Aorta (tissue), 5 donors: ENCODE measurements at regions not wholly inside any gene's neighbourhood (a gene's known extent, or its start where the extent isn't known, plus 50 kb on each side); places are given as distances from the start of the nearest gene placed in this dataset.

ENCODE experiments used
- ATAC-seq: fragments of 200-7000 bp; cut with Tn5 transposase; one replicate; pipeline ENCODE4 v1.9.1; 2022; ENCODE audit warnings: moderate library complexity; ENCODE audit not compliant: low FRiP score
- DNase-seq, 2 donors: peaks; one replicate each; pipeline ENCODE4 v3.0.0-alpha.2; 2020
- H3K27ac ChIP-seq, 2 donors: one replicate each; pipeline ENCODE4 v1.5.1; 2013; ENCODE audit warnings: low read length in 2 of 2, mild to moderate bottlenecking in 2 of 2, moderate library complexity in 2 of 2, control low read depth in 1 of 2, inconsistent platforms in 1 of 2, low read depth in 1 of 2
- H3K27me3 ChIP-seq, 2 donors: one replicate each; pipeline ENCODE4 v1.6.1; 2013; ENCODE audit warnings: control low read depth in 1 of 2, low read length in 1 of 2, mild to moderate bottlenecking in 1 of 2, moderate library complexity in 1 of 2; ENCODE audit not compliant: insufficient read depth in 2 of 2, control insufficient read depth in 1 of 2
- H3K36me3 ChIP-seq, 2 donors: one replicate each; pipeline ENCODE4 v1.6.1; 2013; ENCODE audit warnings: control low read depth in 1 of 2, low read length in 1 of 2, mild to moderate bottlenecking in 1 of 2; ENCODE audit not compliant: insufficient read depth in 2 of 2, control insufficient read depth in 1 of 2
- H3K4me1 ChIP-seq, 2 donors: one replicate each; pipeline ENCODE4 v1.6.1; 2013; ENCODE audit warnings: low read length in 2 of 2, control low read depth in 1 of 2, mild to moderate bottlenecking in 1 of 2, moderate library complexity in 1 of 2; ENCODE audit not compliant: insufficient read depth in 2 of 2, control insufficient read depth in 1 of 2
- H3K4me3 ChIP-seq, 2 donors: one replicate each; pipeline ENCODE4 v1.5.1; 2013; ENCODE audit warnings: low read length in 2 of 2, control low read depth in 1 of 2, mild to moderate bottlenecking in 1 of 2
- H3K9me3 ChIP-seq: one replicate; pipeline ENCODE4 v1.6.1; 2013; ENCODE audit warnings: mild to moderate bottlenecking, low read length; ENCODE audit not compliant: control insufficient read depth
- WGBS, 2 donors: extraction: QIAGEN DNeasy Blood & Tissue Kit; methylation state at CpG; one replicate each; pipeline ENCODE4 v1.1.7; 2013; 5-methylcytosine and 5-hydroxymethylcytosine counted together
- intact Hi-C, 2 donors: fragments of 100-400 bp; cut with DNase I; formaldehyde crosslinking; loops; one replicate each; pipeline versions ENCODE4 v1.14.2 to v1.15.0; 2022
- donor health status: healthy with polysubstance abuse.
- donor health status: Bipolar disorder and iron deficiency.
- donor health status: DM: no; HTN: no; CAD: no.
- donor health status: DM: no; HTN: no; CAD: no.
- donor health status: DM: yes; HTN: yes; CAD: no.

DNA sequence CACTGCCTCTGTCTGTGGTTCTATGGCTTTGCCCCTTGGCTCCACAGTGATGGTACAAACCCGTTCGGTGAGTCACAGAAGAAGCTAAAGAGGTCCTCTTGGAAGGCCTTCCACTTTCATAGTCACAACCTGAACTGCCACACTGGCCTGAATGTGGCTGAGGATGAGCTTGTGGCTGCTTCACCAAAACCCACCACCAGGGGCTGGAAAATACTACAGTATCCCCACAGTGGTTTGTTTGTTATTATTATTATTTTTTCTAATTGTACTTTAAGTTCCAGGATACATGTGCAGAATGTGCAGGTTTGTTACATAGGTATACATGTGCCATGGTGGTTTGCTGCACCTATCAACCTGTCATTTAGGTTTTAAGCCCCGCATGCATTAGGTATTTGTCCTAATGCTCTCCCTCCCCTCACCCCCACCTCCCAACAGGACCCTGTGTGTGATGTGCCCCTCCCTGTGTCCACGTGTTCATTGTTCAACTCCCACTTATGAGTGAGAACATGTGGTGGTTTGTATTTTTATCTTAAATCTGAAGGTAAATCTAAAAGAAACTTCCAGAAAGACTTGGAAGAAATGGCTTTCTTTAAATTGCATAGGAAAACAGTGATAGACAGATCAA, 160.8 kb upstream of the NPSR1 start:
- DNase-seq (no peak), ATAC-seq (no peak)
- H3K27me3 ChIP-seq, result no peaks in the 10 kb centered on the region
- no peaks in the 10 kb centered on the region for H3K36me3 ChIP-seq
- no peaks in the 10 kb centered on the region for H3K4me1 ChIP-seq
- peaks cover 2% of the 10 kb centered on the region for H3K9me3 ChIP-seq
- no peak overlapping the region for H3K4me3 ChIP-seq
- no peak overlapping the region for H3K27ac ChIP-seq
- 64 to 68% methylated on average over 4 of the region's 4 CpGs for WGBS, 2 donors
- intact Hi-C loops, result no loop called here

DNA sequence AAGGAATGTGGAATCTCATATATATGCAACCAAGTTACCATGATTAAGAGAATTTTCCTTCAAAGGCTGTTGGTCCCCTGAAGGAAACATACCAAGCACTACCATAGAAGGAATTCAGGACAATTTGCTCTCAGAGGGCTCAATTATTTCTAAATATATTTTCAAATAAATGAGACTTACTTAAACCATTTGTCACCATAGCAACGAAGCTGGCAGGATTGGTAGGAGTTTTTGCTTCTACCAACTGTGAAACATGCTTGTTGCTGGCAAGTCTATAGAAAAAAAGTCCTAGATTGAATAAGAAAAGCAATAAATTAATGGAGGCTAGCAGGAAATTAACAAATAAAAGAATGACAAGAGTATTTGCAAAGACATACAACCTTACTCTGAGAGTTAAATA, 156.9 kb upstream of the NPSR1 start:
- Histone ChIP-seq H3K9me3 (peaks cover 3% of the 10 kb centered on the region), H3K36me3 (no peaks in the 10 kb centered on the region), H3K4me1 (no peaks in the 10 kb centered on the region), H3K4me3 (no peak overlapping the region), H3K27ac (no peak overlapping the region), H3K27me3 (no peaks in the 10 kb centered on the region)
- intact Hi-C loops, result no loop called here
- no peak for ATAC-seq
- WGBS, 2 donors, result 66 to 67% methylated on average over 1 of the region's 1 CpG
- DNase-seq, result no peak

DNA sequence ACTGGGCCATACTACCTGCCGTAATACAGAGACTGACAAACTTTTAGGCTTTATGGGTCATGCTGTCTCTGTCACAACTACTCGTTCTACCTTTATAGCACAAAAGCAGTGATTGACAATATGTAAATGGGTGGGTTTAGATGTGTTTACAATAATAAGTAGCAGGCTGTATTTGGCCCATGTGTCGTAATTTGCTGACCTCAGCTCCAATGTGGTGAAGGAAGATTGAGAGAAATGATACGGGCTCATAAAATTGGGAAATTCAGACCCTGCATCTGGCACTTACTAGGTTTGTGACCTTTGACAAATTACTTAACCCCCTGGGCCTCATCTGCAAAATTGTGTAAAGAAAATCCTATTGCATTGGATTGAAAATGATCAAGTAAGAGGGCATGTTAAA, 150.8 kb upstream of the NPSR1 start:
- intact Hi-C loops, result no loop called here
- 78 to 83% methylated on average over 4 of the region's 4 CpGs for WGBS, 2 donors
- no peak overlapping the region for H3K27ac ChIP-seq
- H3K9me3 ChIP-seq, result peaks cover 7% of the 10 kb centered on the region
- no peaks in the 10 kb centered on the region for H3K36me3 ChIP-seq
- no peak overlapping the region for H3K4me3 ChIP-seq
- DNase-seq, result no peak
- ATAC-seq, result no peak
- no peaks in the 10 kb centered on the region for H3K27me3 ChIP-seq
- no peaks in the 10 kb centered on the region for H3K4me1 ChIP-seq

GRCh38 chr7:34523226-34523918, 134.6 kb upstream of the NPSR1 start:
- WGBS, 2 donors, result 57 to 60% methylated on average over 5 of the region's 5 CpGs
- Histone ChIP-seq H3K9me3 (peaks cover 3% of the 10 kb centered on the region), H3K4me3 (no peak overlapping the region), H3K27ac (no peak overlapping the region), H3K27me3 (no peaks in the 10 kb centered on the region), H3K4me1 (no peaks in the 10 kb centered on the region), H3K36me3 (no peaks in the 10 kb centered on the region)
- ATAC-seq (no peak), DNase-seq (no peak)
- intact Hi-C loops, result no loop called here

DNA sequence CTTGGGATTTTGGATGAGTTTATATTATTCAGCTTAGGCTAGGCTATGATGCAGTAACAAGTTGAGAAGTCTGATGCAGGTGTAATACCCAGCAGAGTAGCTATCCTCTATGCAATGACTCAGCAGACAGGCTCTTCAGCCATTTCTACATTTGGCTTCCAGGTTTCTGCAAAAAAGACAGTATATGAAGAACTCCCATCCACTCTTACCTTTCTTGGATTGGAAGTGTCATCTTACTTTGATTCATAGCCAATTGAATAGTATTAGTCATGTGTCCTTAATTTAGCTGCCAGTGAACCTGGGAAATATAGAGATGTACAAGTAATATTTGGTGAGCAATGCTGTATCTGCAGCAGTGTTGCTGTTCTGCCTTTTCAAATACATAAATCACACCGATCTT, 127.8 kb upstream of the NPSR1 start:
- 81 to 82% methylated on average over 1 of the region's 1 CpG for WGBS, 2 donors
- DNase-seq (no peak), ATAC-seq (no peak)
- Histone ChIP-seq H3K27me3 (no peaks in the 10 kb centered on the region), H3K27ac (no peak overlapping the region), H3K36me3 (no peaks in the 10 kb centered on the region), H3K9me3 (peaks cover 1% of the 10 kb centered on the region), H3K4me1 (no peaks in the 10 kb centered on the region), H3K4me3 (no peak overlapping the region)
- intact Hi-C loops, result no loop called here

DNA sequence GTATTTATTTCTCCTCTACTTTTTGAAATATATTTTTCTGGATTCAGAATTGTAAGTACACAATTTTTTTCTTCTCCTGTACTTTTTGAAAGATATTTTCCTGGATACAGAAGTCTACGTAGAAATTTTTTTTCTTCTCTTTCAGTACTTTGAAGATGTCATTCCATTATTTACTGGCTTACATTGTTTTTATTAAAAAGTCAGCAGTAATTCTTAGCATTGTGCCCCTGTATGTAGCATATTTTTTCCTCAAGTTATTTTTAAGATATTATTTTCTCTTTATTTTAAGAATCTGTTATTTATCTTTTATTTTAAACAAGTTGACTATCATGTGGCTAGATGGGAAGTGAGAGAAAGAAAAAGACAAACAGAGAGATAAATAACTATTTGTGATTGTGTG, 119.0 kb upstream of the NPSR1 start:
- no peak overlapping the region for H3K4me3 ChIP-seq
- no peaks in the 10 kb centered on the region for H3K27me3 ChIP-seq
- no peaks in the 10 kb centered on the region for H3K4me1 ChIP-seq
- DNase-seq (no peak), ATAC-seq (no peak)
- 38 to 71% methylated on average over 1 of the region's 1 CpG for WGBS, 2 donors
- H3K9me3 ChIP-seq, result no peaks in the 10 kb centered on the region
- H3K27ac ChIP-seq, result no peak overlapping the region
- intact Hi-C loops, result no loop called here
- H3K36me3 ChIP-seq, result no peaks in the 10 kb centered on the region

DNA sequence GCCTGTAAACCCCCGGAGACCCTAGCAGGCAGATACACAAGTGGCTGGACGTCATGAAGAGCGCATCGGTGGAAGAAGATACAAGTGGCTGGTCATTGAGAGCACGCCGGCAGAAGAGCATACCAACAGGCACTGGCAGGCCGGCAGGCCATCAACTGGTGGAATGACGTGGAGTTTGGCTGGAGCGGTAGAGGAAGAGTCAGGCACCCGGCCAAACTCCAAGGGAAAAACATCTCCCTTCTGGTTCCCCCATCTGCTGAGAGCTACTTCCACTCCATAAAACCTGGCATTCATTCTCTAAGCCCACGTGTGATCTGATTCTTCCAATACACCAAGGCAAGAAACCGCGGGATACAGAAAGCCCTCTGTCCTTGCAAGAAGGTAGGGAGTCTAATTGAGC, 113.4 kb upstream of the NPSR1 start:
- Histone ChIP-seq H3K4me1 (no peaks in the 10 kb centered on the region), H3K36me3 (no peaks in the 10 kb centered on the region), H3K9me3 (peaks cover 2% of the 10 kb centered on the region), H3K27me3 (no peaks in the 10 kb centered on the region), H3K27ac (no peak overlapping the region), H3K4me3 (no peak overlapping the region)
- ATAC-seq (no peak), DNase-seq (no peak)
- intact Hi-C loops, result no loop called here
- WGBS, 2 donors, result 89 to 93% methylated on average over 13 of the region's 13 CpGs

DNA sequence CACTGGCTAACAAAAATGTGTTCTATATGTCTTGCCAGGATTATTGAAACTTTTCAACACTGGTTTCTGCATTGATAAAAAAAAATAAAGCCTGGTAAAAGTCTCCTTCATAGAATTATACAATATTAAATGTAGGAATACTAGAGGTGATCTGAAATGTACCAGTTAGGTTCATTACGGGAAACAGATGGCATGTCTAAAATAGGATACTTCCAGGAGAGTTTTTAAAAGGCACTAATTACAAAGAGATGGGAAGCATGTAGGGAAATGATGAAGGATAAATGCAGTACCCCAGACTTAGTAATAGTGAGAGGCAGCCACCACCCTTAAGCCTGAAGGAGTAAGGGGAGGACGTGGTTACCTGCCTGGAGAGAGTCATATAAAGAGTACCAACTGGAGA, 107.0 kb upstream of the NPSR1 start:
- no peak for ATAC-seq
- 67 to 69% methylated on average over 2 of the region's 2 CpGs for WGBS, 2 donors
- Histone ChIP-seq H3K4me3 (no peak overlapping the region), H3K36me3 (no peaks in the 10 kb centered on the region), H3K27me3 (no peaks in the 10 kb centered on the region), H3K9me3 (peaks cover 2% of the 10 kb centered on the region), H3K27ac (no peak overlapping the region), H3K4me1 (no peaks in the 10 kb centered on the region)
- no peak for DNase-seq
- intact Hi-C loops, result no loop called here

DNA sequence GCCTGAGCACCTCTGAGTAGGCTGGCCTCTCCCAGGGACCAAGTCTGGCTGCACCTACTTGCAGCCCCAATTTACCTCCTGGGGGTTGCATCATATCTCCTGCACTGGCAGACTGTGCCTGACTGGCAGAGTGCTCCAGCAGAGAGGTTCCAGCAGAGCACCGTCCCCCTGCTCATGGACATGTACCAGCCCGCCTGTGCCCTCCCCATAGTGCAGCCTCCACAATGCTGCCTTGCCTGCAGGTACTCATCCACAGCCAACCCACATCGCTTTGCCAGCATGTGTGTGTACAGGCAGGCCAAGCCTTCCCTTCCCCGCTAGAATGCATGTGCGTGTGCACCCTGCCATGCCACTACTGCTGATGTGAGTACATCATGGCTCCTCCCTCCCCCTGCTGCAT, 105.5 kb upstream of the NPSR1 start:
- H3K9me3 ChIP-seq, result peaks cover 2% of the 10 kb centered on the region
- ATAC-seq (peak; percentile 62), DNase-seq (no peak)
- H3K27ac ChIP-seq, result no peak overlapping the region
- no peaks in the 10 kb centered on the region for H3K27me3 ChIP-seq
- intact Hi-C loops, result no loop called here
- H3K36me3 ChIP-seq, result no peaks in the 10 kb centered on the region
- no peaks in the 10 kb centered on the region for H3K4me1 ChIP-seq
- no peak overlapping the region for H3K4me3 ChIP-seq
- 88 to 90% methylated on average over 5 of the region's 5 CpGs for WGBS, 2 donors
